NCI-H2107 treated with DMSO at 0.1 percent for 48 hours (cell line): ENCODE measurements at regions not wholly inside any gene's neighbourhood (a gene's known extent, or its start where the extent isn't known, plus 50 kb on each side); places are given as distances from the start of the nearest gene placed in this dataset.

Experiments used
- DNase-seq: peaks from one replicate; lab custom pipeline; 2025; ENCODE audit not compliant: unreplicated experiment; lab: John Stamatoyannopoulos, UW

DNA sequence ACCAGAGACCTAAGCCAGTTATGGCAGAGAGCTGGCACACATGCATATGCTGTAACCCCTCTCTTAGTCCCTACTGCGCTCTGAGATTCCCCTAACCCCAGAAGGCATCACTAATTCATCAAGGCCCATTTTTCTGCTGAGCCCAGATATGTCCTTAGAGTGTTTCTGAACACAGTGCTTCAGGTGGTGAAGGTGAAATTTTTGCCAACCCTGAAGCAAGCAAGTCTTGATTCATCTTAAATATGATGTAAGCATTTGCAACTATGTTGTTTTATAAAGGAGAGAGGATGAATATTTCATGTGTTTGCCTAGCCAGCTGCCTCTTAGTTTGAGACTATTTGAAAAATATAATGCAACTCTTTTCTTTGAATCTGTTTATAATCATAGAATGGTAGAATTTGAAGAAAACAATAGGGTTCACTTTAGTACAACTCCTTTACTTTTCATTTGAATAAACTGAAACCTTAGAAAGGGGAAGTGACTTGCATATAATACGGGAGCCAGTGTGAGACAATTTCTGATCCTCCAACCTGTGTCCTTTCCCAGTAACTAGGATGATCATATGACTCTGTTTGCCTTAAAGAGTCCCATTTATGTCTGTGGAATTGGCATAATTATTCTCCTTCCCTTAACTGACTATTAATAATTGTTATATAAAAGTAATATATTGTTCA is 194.3 kb upstream of the MTNR1B start:
- no peak for DNase-seq

DNA sequence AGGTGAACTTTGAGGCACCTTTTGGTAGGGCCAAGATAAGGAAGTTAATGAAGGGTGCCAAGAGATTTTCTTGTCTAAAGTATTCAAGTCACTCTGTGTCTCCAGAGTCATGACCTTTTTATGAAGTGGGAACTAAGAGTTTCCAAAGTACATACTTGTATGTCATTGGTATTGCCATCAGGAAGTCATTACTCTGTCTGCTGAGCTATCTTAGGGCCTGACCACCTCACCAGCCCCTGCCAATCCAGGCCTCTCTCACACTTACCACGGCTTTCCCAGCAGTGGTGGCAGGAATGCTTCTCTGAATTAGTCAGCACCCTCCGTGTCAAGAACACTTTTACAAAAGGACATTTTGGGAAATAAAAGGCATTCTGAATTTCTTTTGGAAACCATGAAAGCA is 192.8 kb upstream of the MTNR1B start:
- no peak for DNase-seq

DNA sequence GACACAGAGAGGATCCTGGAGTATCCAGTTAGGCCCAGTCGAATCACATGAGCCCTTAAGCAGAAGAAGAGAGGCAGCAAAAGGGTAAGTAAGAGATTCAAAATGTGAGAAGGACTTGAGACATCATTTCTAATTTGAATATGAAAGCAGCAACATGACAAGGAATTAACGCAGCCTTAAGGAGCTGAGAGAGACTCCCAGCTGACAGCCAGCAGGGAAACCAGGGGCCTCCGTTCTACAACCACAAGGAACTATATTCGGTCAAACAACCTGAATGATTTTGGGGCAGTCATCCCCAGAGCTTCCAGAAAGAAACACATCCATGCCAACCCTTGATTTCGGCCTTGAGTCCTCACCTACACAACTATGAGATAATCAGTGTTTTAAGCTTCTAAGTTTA is 189.7 kb upstream of the MTNR1B start:
- DNase-seq, result no peak

DNA sequence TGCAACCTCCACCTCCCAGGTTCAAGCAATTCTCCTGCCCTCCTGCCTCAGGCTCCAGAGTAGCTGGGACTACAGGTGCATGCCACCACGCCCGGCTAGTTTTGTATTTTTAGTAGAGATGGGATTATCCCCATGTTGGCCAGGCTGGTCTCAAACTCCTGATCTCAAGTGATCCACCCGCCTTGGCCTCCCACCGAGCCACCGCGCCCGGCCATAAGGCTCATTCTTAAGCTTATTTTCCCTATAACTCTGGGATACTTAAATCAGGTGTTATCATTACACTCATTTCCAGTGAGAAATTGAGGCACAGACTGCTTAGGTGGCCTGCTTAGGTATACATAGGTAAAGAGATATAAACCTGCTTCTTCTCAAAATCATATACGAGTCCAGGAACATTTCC is 188.3 kb upstream of the MTNR1B start:
- DNase-seq, result no peak

DNA sequence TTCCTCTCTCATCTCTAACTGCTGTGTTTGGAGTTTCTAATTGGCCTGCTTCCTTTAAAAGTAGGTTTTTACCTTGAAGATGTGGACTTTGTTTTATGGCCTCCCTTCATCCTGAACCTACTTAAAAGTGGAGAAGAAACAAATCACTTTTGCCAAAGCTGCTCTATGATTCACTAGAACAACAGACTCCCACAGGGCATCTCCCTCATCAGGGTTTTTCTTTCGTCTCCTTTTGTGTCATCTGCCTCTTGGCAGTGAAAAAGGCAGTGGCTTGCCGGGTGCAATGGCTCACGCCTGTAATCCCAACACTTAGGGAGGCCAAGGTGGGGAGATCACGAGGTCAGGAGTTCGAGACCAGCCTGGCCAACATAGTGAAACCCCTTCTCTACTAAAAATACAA is 186.6 kb upstream of the MTNR1B start:
- DNase-seq, result no peak

DNA sequence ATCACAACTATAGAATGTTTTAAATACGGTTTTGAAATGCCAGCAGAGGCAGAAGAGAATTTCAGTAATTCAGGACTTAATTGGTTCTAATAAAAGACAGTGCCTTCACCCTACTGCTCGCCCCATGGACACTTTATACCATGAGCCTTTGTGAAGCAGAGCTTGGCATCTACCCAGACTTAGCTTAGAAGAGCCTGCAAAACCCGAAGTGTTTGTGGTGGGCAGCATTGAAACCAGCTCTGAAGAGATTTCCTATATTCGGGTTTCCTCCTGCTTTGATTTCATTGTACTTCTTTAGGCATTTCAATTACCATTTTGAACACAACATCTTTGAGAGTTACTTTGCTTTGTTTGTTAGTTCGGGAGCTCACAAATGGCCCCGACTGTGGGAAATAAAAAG is 185.1 kb upstream of the MTNR1B start:
- DNase-seq, result no peak

DNA sequence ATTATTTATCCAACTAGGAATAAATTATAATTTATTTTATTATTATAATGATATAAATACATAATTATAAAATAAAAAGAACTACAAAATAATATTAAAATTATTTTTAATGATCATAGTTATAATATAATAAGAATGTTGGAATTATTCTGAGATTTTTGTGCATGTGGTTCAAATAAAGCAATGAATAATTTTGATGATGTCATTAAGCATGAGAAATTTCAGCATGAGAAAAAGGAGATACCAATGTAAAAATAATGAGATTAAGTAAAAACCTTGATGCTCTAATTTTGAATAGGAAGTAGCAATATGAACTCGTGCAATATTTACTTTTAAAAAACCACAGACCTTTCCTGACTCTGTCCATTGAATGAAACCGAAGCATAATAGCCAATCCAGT is 181.8 kb upstream of the MTNR1B start:
- no peak for DNase-seq

DNA sequence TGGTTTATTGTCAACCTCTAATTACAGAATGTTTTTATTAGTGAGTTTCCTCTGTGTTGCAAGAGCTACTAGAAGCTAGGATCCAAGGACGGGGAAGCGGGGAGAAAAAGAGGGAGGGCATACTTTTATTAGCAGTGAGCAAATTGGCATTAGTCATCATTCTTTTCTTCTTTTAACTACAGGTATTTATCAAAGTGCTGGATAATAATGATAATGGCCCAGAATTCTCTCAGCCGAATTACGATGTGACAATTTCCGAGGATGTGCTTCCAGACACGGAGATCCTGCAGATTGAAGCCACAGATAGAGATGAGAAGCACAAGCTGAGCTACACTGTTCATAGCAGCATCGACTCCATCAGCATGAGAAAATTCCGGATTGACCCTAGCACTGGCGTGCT is 179.7 kb upstream of the MTNR1B start:
- no peak for DNase-seq

DNA sequence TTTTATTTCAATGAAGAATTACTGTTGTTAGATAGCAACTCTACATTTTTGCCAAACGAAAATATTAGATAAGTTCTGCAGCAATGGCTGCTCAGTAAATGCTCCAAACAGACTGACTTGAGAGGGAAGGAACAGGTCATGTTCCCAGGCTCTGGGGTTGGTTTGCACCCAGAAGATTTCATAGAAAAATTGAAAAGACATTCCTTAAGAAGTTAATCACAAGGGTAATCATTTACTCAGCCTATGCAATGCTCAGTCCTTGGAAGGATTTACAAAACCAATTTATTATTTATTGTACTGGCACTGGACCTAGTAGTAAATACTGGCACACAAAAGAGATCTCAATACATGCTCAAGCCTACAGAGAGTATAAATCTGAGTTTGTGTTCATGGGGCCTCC is 179.1 kb upstream of the MTNR1B start:
- no peak for DNase-seq

DNA sequence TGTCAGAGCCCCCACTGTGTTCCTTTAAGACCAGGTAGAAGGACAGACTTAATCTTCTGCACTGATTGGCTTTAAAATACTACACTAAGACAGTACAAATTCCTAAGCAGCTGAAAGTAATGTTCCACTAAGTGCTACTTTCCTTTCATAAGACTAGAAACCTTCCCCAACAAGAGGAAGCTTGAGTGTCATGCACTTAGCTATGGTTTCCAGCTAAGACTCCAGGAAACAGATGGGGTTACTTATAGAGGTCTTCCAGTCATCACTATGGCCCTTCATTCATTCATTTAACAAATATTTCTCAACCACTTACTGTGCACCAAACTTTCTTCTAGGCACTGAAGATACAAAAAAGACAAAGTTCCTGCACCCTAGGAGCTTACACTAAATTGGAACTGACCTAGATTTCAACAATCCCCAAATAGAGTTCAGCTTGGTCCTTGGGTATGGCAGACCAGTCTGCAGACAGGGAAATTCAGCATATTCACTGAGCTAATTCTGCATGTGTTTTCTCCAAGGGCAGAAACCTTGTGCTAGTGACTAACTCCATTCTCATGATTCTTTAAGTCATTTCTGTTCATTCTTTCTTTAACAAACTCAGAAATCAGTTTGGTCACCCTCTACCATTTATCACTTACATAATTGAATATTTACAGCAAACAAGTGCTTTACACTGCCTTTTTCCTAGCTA is 178.4 kb upstream of the MTNR1B start:
- DNase-seq, result no peak

DNA sequence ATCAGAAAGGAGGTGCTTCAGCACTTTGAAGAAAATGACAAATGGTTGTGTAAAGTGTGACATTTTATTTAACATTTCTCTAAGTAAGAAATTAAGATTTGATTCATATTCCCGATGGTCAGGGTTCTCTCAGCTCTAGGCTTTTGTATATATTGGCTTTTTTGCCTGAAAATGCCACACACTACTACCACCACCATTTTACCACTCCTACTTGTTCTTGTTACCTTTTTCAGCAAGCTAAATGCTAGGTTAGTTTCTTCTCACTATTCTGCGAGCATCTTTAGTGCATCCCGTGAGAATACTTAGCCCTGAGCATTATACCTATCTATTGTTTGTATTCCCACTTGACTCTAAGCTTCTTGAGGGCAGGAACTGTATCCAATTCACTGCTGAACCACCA is 177.6 kb upstream of the MTNR1B start:
- no peak for DNase-seq

DNA sequence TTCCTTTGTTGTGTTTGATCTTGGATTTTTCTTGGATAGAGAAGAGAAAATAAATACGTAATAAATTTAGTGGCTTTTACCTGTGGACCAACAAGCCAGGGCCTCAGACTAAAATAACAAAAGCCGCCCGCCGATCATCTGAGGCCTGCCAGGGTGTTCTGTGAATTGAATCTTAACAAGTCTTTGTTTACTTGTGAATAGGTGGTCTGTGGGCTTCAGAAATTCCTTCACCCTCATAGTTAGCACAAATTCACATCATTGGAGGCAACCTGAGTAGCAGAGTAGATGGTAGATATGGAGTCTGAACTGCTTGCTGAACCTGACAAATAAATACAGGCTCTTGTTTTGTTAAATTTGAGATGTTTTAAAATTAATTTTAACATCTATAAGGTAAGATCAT is 176.3 kb upstream of the MTNR1B start:
- no peak for DNase-seq

DNA sequence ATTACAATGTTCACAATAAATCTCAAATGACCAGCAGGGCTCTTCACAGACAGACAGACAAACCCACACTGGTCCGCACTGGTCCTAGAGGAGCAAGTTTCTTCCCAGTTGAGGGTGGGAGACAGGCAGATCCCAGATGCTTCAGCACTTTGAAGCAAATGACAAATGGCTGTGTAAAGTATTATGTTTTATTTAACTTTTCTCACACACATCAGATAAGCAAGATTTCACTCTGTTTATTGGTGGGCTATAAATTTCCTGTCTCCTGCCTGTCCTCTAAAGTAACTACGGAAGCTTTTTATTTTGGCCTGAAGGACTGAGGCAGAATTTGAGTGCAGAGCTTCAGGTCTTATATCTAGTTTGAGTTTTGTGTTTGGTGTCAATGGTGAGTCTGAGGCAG is 174.7 kb upstream of the MTNR1B start:
- no peak for DNase-seq

DNA sequence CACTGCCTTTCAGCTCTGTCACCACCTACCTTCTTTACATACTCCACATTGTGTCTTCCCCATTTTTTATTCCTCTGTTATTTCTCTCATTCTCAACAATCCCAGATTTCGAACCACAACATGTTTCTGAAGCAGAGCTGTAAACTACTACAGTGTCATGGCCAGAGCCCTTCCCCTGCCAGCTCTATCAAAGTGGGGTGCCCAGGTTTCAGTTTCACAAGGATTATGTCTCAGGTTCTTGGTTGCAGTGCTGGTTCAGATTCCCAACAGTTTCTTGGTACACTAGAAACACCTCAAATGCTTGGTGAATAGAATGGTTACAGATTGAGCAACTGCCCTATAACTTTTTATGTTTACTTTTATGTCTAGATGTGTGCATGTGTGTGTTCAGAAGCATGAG is 172.7 kb upstream of the MTNR1B start:
- no peak for DNase-seq

DNA sequence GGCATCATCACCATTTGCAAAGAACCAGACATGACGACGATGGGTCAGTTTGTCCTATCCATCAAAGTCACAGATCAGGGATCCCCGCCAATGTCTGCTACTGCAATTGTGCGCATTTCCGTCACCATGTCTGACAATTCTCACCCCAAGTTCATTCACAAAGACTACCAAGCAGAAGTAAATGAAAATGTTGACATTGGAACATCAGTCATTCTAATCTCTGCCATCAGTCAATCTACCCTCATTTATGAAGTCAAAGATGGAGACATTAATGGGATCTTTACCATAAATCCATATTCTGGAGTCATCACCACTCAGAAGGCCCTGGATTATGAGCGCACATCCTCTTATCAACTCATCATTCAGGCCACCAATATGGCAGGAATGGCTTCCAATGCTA is 171.6 kb upstream of the MTNR1B start:
- DNase-seq, result no peak

DNA sequence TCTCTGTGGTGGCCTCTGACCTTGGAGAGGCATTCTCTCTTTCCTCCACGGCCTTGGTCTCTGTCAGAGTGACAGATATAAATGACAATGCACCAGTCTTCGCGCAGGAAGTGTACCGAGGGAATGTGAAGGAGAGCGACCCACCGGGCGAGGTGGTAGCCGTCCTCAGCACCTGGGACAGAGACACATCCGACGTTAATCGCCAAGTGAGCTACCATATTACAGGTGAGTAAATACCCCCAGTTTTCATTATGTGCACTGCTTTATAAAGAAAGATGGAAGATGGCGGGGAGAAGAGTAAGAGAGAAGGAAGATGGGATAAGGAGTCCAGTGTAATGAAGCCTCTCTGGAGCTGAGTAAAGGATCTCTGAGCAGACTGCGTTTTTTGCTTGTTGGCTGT is 167.8 kb upstream of the MTNR1B start:
- no peak for DNase-seq

DNA sequence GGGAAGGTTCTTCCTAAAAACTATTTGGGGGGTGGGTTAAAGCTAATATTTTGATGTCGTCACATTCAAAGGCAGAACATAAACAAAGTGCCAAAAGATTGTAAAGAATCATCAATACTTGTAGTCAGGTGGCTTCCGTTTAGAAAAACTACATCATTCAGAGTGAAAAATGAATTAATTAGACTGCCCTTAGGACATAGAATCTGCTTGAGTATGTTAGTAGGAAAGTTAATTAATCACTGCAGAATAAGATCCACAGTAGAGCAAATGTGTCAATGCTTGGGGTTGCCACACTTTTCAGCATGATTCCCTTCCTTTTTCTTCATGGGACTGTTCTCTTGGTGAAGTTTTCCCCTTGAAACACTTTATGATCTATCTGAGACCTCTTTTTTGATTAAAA is 166.8 kb upstream of the MTNR1B start:
- no peak for DNase-seq

DNA sequence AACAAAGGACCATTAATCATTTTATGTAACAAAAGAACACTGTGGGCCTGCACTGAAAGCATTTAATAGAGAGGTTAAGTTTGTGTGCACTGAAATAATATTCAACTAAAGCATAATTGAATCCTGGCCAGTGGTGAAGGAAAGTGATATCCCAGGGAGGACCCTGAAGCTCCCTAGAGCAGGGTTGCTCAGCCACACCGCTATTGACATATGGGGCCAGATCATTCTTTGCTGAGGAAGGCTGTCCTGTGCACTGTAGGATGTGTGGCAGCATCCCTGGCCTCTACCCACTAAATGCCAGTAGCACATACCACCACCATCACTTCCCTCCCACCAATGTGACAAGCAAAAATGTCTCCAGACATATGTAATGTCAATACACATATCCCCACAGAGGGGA is 166.1 kb upstream of the MTNR1B start:
- no peak for DNase-seq

DNA sequence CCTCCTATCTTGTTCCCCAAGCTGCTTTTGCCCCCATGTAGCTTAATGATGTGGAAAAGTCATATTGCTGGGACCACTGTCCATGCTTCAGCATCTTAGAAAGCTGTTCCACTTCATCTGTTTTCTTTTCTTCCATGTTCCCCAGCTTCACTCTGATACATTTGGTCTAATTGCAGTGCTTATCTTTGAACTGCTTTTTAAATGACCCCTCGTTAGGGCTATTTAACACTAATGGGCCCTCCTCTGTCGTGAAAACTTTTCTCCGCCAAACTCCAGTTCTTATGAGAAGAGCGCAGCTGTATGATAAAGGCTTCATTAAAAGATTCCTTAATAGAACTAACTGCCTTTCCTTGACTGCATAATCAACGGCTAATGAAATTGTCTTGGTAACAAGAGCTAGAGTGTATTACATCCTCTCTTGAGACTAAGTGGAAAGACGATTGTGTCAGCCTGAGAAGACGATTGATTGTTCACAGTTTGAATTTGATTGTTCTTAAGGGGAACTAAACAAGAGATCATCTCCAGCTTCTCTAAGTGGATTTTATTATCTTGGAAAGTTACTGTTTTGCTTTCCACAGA is 165.0 kb upstream of the MTNR1B start:
- no peak for DNase-seq

DNA sequence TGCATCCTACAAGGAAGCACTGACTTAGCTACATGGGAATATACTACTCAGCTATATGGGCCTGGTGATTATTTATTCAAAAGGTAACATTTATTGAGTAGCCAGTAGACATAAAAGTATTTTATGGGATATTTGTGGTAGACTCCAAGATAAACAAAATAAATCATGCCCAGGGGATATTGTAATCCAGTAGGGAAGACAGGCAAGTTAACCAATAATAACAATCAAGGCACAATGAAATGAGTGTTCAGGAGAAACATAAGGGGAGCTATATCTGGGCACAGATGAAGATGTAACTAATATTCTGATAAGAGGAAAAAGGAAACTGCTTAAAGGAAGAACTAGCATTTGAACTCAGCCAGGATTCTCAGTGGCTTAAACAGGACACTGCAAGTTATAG is 161.4 kb upstream of the MTNR1B start:
- no peak for DNase-seq

DNA sequence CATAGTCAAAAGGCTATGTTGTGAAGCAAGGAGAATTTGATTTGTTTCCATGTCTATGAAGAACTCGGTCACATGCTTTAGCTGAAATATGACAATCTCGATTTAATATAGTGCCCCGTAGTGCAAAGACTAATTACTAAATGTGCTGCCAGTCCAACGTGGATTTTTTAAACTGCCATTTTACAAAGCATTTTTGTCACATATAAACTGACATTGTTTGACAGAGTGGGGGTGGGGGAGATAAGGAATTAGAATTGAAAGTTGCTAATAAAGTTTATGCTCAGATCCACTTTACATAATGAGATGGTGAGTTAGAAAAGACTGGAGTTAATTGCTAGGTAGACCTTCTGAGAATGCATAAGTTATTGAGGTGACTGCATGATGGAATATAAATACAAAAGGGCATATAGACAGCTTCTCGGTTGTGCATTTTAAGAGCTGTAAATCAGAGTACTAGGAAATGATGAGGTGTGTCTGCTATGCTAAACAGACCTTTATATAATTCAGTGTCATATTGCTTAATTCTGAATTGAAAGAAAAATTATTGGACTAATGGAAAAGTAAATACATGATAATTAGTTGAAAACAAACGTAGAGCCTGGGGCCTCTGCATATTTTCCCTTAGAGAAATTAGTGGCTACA is 158.9 kb upstream of the MTNR1B start:
- no peak for DNase-seq

DNA sequence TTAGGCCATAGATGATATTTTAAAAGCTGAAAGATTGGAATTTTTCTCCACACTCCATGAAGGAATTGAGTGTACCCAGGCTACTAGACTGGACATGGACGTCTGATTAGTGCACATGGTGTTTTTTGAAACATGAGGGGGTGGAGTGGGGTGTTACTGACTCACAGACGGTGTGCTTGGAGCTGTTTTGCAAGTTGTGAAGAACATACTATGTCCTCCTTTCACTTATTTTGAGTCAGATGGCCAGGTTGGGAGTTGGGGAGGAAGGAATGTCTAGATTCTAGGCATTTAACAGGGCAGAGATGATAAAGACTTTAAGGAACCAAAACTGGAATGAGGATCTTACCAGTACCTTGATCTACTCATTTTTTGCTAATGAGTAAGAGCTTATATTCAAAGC is 158.1 kb upstream of the MTNR1B start:
- no peak for DNase-seq
